Neural crest cell (in vitro differentiated cells): ENCODE measurements at regions not wholly inside any gene's neighbourhood (a gene's known extent, or its start where the extent isn't known, plus 50 kb on each side); places are given as distances from the start of the nearest gene placed in this dataset. TPM values are rescaled to one million over a fixed set of nuclear protein-coding genes. Genes with fewer than 3 reads are reported as not detected.

Experiments
- DNase-seq: peaks from one replicate; pipeline ENCODE4 v3.0.0; 2021; ENCODE audit warnings: low read depth, mixed read lengths, low spot score
- H3K27ac Mint-ChIP-seq: one replicate; pipeline ENCODE4 v1.8.0; 2021; ENCODE audit warnings: mild to moderate bottlenecking, mixed read lengths; ENCODE audit not compliant: unreplicated experiment
- H3K27me3 Mint-ChIP-seq: 2 replicates; pipeline ENCODE4 v1.8.0; 2021; ENCODE audit warnings: low read depth, mild to moderate bottlenecking, mixed read lengths
- H3K36me3 Mint-ChIP-seq: 2 replicates; pipeline ENCODE4 v1.8.0; 2021; ENCODE audit warnings: low read depth, mild to moderate bottlenecking, mixed read lengths
- H3K4me1 Mint-ChIP-seq: 2 replicates; pipeline ENCODE4 v1.8.0; 2021; ENCODE audit warnings: mixed read lengths
- H3K4me3 Mint-ChIP-seq: one replicate; pipeline ENCODE4 v1.8.0; 2021; ENCODE audit warnings: mild to moderate bottlenecking, mixed read lengths
- H3K9me3 Mint-ChIP-seq: 2 replicates; pipeline ENCODE4 v1.8.0; 2021; ENCODE audit warnings: mixed read lengths
- microRNA-seq: library from miRNA; unstranded; fragments of <30 nt; microRNA quantifications from one replicate; pipeline ENCODE4, GENCODE V29; 2020
- TF ChIP-seq, protein P1 (sequence below): fragments of 200-600 bp; sonication (generic); conservative IDR thresholded peaks from 2 replicates; pipeline ENCODE4 v1.5.0; 2021; ENCODE audit warnings: antibody characterized with exemption, mild to moderate bottlenecking

GRCh38 chr11:70948855-70949531, 303.4 kb downstream of the SHANK2 start:
- H3K27me3 Mint-ChIP-seq: peaks cover 3% of the 10 kb centered on the region
- H3K36me3 Mint-ChIP-seq: peaks cover 2% of the 10 kb centered on the region
- TF ChIP-seq, protein P1, sequence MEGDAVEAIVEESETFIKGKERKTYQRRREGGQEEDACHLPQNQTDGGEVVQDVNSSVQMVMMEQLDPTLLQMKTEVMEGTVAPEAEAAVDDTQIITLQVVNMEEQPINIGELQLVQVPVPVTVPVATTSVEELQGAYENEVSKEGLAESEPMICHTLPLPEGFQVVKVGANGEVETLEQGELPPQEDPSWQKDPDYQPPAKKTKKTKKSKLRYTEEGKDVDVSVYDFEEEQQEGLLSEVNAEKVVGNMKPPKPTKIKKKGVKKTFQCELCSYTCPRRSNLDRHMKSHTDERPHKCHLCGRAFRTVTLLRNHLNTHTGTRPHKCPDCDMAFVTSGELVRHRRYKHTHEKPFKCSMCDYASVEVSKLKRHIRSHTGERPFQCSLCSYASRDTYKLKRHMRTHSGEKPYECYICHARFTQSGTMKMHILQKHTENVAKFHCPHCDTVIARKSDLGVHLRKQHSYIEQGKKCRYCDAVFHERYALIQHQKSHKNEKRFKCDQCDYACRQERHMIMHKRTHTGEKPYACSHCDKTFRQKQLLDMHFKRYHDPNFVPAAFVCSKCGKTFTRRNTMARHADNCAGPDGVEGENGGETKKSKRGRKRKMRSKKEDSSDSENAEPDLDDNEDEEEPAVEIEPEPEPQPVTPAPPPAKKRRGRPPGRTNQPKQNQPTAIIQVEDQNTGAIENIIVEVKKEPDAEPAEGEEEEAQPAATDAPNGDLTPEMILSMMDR: no peak
- no peak overlapping the region for H3K27ac Mint-ChIP-seq
- H3K4me1 Mint-ChIP-seq: no peaks in the 10 kb centered on the region
- H3K9me3 Mint-ChIP-seq: peaks cover 9% of the 10 kb centered on the region
- DNase-seq: no peak
- H3K4me3 Mint-ChIP-seq: no peak overlapping the region

- Mint-ChIP-seq H3K36me3 (no peaks in the 10 kb centered on the region), H3K4me3 (no peak overlapping the region), H3K27me3 (no peaks in the 10 kb centered on the region), H3K9me3 (peaks cover 6% of the 10 kb centered on the region), H3K4me1 (no peaks in the 10 kb centered on the region), H3K27ac (no peak overlapping the region)
- TF ChIP-seq, protein P1: no peak
- no peak for DNase-seq
These were observed 301.1 kb downstream of the SHANK2 start for GRCh38 chr11:70951139-70951804.

DNA sequence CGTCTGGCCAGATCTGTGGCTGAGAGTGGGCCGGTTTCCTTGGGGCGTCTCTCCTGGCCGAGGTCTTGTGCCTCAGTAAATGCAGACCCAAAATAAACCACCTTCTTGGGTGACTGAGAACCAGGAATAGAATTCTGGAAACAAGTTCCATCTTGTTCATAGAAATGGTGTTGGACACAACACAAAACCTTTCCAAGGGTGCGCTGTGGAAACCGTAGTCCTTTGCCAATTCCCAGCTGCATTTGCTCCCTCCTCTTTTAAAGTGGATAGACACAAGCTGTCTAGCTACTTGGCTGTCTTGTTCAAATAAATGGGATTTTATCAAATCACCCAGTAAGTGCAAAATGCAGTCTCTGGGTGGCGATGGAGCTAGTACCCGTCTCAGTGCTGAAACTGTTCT, 300.2 kb downstream of the SHANK2 start:
- Mint-ChIP-seq H3K36me3 (no peaks in the 10 kb centered on the region), H3K4me1 (no peaks in the 10 kb centered on the region), H3K27ac (no peak overlapping the region), H3K27me3 (no peaks in the 10 kb centered on the region), H3K4me3 (no peak overlapping the region), H3K9me3 (peaks cover 6% of the 10 kb centered on the region)
- no peak for DNase-seq
- TF ChIP-seq, protein P1: no peak

DNA sequence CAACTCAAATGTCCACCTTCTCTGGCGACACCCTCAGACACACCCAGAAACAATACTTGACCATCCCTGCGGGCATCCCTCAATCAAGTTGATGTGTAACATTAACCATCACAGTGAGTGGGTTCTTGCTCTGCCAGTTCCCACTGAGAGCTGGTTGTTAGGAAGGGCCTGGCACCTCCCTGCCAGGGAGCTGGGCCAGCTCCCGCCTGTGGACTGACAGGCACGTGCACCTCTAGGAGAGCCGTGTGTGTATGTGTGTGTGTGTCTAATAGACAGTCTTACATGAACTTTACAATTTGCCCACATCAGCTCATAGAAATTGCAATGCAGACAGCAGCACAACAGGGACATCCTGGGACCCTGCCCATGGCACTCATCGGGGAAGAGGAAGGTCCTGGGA, 298.7 kb downstream of the SHANK2 start:
- Mint-ChIP-seq H3K36me3 (no peaks in the 10 kb centered on the region), H3K27ac (no peak overlapping the region), H3K27me3 (no peaks in the 10 kb centered on the region), H3K4me3 (no peak overlapping the region), H3K4me1 (no peaks in the 10 kb centered on the region), H3K9me3 (peaks cover 6% of the 10 kb centered on the region)
- TF ChIP-seq, protein P1: no peak
- no peak for DNase-seq

DNA sequence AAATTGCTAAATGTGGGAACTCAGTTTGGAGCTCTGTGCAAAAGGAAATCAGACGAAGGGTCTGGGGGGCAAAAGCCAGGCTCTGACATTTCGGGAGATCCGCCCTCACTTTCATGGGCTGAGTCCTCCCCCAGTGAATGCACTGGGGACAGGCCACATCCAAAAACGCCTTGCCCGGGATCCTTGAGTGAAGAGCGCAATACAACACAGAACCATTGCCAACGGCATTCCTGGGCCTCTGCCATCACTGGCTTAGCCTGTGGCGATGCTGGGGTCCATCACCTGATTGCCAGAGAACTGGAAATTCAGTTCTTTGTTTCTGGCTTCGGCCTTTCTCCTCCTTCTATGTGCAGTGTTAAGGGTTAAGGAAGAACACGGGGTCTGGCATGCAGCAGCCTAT, 297.9 kb downstream of the SHANK2 start:
- no peak for DNase-seq
- Mint-ChIP-seq H3K27ac (no peak overlapping the region), H3K4me3 (no peak overlapping the region), H3K4me1 (no peaks in the 10 kb centered on the region), H3K9me3 (peaks cover 6% of the 10 kb centered on the region), H3K36me3 (no peaks in the 10 kb centered on the region), H3K27me3 (no peaks in the 10 kb centered on the region)
- TF ChIP-seq, protein P1: no peak

Small RNAs in the stretch of these regions (microRNA-seq; reads per million reads assigned to microRNA genes)
- gene MIR3664: not detected
